H1 (cell line): ENCODE measurements at regions not wholly inside any gene's neighbourhood (a gene's known extent, or its start where the extent isn't known, plus 50 kb on each side); places are given as distances from the start of the nearest gene placed in this dataset.

Experiments used
- EZH2 ChIP-seq: fragments of 200-600 bp; sonication (generic); IDR thresholded peaks from 2 replicates; pipeline ENCODE4 v1.7.1; 2012; ENCODE audit warnings: low read depth, mild to moderate bottlenecking, moderate library complexity, low read length, inconsistent platforms; ENCODE audit not compliant: severe bottlenecking
- POLR2AphosphoS5 ChIP-seq: IDR thresholded peaks from 2 replicates; pipeline ENCODE4 v1.6.1; 2011; ENCODE audit warnings: low read depth, low read length
- SUZ12 ChIP-seq: fragments of 200-600 bp; sonication (generic); IDR thresholded peaks from 2 replicates; pipeline ENCODE4 v1.6.1; 2012; ENCODE audit warnings: mild to moderate bottlenecking, inconsistent platforms, low read length, moderate library complexity, mixed read lengths
- ZNF274 ChIP-seq: IDR thresholded peaks from 2 replicates; pipeline ENCODE4 v1.7.0; 2012; ENCODE audit warnings: low read length, borderline replicate concordance; ENCODE audit errors: extremely low read depth

DNA sequence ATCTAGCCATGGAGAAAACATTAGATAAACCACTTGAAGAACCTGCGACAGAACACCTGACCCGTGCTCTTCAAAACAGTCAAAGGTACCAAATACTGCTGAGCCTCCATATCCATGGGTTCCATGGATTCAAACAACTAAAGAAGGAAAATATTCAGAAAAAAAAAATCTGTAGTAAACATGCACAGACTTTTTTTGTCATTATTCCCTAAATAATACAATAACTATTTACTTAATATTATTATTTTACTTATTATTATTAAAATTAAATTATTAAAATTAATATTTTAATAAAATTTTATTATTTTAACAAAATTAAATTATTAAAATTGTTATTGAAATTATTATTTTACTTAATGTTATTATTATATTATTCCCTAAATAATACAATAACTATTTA is 101.0 kb upstream of the PDE1C start:
- no peak for TF ChIP-seq SUZ12
- TF ChIP-seq POLR2AphosphoS5, result no peak
- TF ChIP-seq EZH2, result no peak
- TF ChIP-seq ZNF274, result no peak
